KG1 (cell line): ENCODE measurements at regions not wholly inside any gene's neighbourhood (a gene's known extent, or its start where the extent isn't known, plus 50 kb on each side); places are given as distances from the start of the nearest gene placed in this dataset.
A peak's percentile ranks its signal among the peaks of the same experiment; 100 is the strongest.

Source experiments
- DNase-seq: peaks from one replicate; lab custom pipeline; 2025; lab: John Stamatoyannopoulos, UW

DNA sequence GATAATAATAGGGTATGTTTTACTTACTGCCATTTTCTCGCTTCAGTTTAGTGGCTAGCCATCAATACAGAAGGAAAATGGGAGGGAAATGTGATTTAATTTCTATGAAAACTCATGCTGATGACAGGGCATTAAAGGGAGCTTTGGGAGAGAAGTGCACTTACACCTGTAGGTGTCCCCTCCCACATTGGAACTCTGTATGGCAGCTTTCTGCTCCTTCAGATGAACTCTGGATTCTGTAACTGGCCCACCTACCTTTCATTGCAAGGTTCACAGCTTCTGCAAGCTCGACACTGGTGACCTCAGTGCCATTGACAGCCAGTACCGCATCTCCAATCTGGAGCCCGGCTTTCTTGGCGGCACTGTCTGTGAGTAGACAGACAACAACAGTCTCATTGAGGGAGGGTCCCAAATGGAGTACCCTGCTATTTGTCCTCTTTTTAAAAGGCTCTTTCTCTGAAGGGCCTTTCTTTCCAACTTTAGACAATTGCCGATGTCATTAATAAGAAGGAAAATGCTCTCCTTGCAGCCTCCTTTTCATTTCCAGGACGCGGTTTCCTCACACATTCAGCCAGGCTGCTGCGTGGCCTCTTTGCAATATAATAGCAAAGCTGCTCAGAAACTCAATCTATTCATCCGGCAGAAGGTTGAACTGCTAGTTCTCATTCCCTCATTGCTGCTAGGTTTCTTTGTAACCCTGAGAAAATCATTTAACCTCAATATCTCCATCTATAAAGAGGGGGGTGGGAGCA lies 63.6 kb downstream of the NUDT12 start:
- no peak for DNase-seq

DNA sequence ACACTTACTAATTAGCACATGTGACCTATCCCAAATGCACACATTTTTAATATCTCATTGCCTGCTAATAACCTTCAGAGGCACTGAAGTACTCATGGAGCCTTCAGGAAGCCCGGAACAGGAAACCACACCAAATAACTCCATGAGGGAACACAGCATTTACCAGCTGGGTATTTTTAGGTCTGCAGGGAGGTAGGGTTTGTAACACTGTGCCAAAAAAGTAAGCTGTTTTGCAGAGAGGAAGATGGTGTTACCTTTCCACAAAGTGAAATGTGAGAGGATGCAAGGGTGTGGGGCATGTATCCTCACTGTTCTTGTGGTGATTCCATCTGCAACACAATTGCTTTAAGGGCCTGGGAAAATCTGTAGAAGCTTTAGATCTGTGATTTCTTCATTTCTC lies 64.4 kb downstream of the NUDT12 start:
- no peak for DNase-seq

- DNase-seq: no peak
Observed at GRCh38 chr5:103497781-103498180, 64.8 kb downstream of the NUDT12 start.

- no peak for DNase-seq
Observed at GRCh38 chr5:103490030-103490739, 72.4 kb downstream of the NUDT12 start.

GRCh38 chr5:103489307-103489706 lies 73.3 kb downstream of the NUDT12 start:
- DNase-seq: no peak

GRCh38 chr5:103487822-103488493 lies 74.6 kb downstream of the NUDT12 start:
- no peak for DNase-seq

- no peak for DNase-seq
Observed at GRCh38 chr5:103487218-103487617, 75.4 kb downstream of the NUDT12 start.

DNA sequence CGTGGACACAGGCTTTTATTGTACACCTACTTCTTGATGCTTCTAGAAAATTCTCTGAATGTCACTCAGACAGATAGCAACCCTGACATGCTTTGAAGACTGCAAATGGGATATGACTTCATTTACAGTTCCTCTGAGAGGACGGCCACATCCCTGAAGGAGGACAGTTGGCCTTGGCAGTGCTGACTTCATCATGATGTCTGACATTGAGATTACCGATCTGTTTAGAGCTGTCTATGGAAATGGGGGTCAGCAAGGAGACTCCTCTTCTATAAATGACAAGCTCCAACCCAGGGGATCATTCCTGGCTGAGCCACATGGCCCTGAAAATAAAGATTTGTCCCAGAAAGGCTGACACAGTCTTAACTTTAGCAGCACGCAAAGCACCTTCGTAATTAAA lies 75.8 kb downstream of the NUDT12 start:
- no peak for DNase-seq

DNA sequence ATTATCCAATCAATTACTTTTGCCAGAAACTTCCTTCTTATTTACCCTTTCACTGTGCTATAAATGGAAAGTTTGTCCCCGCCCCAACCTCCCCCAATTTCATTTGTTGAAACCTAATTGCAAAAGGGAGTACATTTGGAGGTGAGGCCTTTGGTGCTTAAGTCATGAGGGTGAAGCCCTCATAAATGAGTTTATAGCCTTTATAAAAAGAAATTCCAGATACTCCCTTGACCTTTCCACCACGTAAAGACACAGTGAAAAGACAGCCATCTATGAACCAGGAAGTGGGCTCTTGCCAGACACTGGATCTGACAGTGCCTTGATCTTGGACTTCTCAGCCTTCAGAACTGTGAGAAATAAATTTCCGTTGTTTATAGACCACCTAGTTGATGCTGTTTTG lies 82.3 kb downstream of the NUDT12 start:
- no peak for DNase-seq

- DNase-seq: no peak
Observed at GRCh38 chr5:103477678-103478077, 84.9 kb downstream of the NUDT12 start.

DNA sequence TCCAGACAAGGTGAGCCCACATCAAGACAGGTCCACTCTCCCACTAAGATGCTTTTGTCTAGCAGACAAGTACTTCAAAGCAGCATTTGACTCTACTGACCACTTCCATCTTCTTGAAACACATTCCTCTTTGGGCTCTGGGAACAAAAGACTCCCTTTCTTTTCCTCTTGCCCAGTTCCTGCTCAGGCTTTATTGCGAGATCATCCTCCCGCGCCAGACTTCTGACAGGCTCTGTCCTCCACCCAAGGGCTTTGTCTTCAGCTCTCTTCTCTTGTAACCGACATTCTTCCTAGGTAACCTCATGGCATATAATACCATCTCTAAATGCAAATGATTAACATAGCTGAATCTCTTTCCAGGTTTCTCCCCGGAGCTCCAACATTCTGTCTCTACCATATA lies 85.8 kb downstream of the NUDT12 start:
- no peak for DNase-seq

DNA sequence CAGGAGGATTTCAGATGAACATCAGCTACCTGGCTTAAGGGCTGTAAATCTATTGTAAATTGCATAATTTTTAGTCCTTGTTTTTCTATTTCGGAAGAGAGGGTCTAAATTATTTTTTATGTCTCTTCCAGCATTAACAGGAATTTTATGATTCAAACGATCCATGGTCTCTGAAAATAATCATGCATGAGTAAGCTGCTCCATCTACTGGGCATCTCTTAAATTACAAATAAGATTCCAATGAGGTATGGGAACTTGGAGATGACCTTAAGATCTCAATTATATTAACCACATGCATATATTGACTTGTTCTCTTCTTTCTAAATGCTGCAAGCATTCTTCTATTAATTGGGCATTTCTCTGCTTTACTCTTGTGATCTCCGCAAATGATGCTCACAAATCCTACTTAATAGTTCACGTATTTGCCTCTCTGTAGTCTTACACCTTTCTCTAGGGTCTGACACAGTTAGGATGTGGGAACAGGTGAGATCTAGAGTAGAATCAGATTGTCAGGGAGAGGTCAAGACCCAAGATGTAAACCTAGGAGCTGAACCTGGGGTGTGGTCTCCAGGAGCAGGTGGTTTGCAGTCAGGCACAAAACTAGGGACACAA lies 86.9 kb downstream of the NUDT12 start:
- peak; percentile 3 for DNase-seq

GRCh38 chr5:103474677-103475076 lies 87.9 kb downstream of the NUDT12 start:
- DNase-seq: no peak

DNA sequence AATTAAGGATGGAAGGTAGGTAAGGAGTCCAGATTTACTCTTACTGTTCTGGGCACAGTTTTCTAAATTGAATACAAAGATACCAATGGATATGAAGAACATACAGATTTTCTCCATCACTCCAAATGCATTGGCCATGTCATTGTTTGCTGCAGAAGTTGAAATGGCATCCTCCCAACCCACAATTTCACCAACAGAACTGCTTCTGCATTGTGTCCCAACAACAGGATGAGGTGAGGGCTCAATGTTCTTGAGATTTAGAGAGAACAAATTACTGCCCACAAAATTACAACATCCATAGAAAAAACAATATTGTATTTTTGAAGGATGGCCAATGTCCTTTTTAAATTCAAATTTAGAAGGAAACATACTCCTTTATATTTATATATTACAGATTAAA lies 88.9 kb downstream of the NUDT12 start:
- DNase-seq: no peak

GRCh38 chr5:103472830-103473229 lies 89.8 kb downstream of the NUDT12 start:
- DNase-seq: no peak

DNA sequence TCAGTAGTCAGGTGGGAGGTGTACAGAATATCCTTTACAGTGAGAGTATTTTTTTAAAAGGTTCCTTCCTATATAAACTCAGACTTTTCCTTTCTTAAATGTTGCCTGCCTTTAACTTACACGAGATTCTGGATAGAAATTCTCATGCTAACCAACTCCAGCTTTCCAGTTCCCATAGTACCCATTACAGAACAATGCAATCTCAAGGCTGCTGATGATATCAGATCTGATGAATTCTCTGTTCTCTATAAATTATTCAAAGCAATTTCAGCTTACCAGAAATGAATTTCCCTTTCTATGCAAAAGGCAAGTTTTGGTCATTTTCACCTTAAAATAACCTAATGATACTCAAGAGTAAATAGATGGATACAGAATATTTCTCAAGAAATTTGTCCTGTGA lies 90.3 kb downstream of the NUDT12 start:
- no peak for DNase-seq

- no peak for DNase-seq
Observed at GRCh38 chr5:103469288-103470040, 93.1 kb downstream of the NUDT12 start.

GRCh38 chr5:103467831-103468230 lies 94.8 kb downstream of the NUDT12 start:
- no peak for DNase-seq

GRCh38 chr5:103466495-103466894 lies 96.1 kb downstream of the NUDT12 start:
- no peak for DNase-seq

DNA sequence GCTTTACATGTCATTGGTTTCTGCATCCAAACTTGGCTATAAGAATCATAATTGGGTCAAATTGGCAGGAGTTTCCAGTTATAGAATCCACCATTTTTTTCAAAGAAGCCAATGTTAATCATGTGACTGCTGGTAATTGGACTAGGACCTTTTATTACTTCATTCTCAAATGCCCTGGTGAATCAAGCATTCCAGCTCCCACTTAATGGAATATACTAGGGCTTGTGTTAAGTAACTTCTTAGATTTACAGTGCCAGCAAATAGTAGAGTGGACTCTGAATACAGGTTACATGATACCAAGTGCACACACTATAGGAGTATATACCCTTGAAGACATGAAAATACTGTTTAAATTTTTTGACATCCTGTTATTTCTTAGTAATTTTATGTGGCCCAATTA lies 96.7 kb downstream of the NUDT12 start:
- no peak for DNase-seq

DNA sequence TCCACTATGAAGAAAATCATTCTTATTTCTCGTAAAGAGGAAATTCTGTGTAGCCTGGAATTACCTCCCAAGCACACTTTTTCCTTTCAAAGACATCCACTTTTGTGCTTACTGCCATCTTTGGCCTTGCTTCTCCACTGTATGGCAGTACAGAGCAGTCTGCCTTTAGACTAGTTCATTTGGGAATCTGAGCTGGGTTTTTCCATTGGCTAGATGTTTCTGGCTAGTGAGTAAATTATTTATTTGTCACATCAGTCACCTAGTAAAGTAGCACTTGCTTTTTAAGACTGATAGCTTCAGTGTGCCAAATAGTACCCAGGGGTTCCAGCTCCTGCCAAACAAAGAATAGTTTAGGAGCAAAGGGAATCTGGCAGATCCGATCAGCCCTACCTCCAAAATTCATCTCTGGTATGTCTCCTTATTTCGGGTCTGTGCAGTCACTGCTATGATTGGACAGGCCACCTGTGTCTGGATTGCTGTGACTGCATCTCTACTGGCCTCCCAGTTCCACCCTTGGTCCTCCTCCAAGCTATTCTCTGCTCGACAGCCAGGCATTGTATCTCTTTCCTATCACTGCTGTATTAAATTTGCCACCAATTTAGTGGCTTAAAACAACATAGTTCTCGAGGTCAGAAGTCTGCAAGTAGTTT lies 97.6 kb downstream of the NUDT12 start:
- no peak for DNase-seq
